H54 (cell line): ENCODE measurements at regions not wholly inside any gene's neighbourhood (a gene's known extent, or its start where the extent isn't known, plus 50 kb on each side); places are given as distances from the start of the nearest gene placed in this dataset.

Experiments
- DNase-seq: peaks from one replicate; pipeline ENCODE4 v3.0.0; 2011; ENCODE audit warnings: low spot score, mixed read lengths; ENCODE audit not compliant: insufficient read length
- FAIRE-seq: peaks from 3 replicates; lab custom pipeline; 2011; peaks lifted over from hg19 to GRCh38; lab: Jason Lieb, UNC
- POLR2A ChIP-seq: IDR thresholded peaks from 2 replicates; pipeline ENCODE4 v1.6.1; 2011; ENCODE audit warnings: low read depth, mild to moderate bottlenecking, low read length

DNA sequence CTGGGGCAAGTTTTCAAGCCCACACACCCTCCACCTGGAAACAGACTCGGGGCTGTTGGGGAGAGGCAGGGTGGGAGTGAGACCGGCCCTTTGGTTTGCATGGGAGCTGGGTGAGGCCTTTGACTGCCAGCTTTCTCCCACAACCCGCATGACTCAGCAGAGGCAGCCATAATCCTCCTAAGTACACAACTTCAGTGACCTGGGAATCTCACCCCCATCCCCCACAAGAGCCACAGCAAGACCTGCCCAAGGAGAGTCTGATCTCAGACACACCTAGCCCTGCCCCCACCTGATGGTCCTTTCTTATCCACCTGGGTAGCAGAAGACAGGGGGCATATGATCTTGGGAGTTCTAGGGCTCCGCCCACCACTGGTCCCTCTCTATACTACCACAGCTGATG, 1615.4 kb downstream of the EFNB2 start:
- DNase-seq (no peak), FAIRE-seq (no peak)
- no peak for TF ChIP-seq POLR2A

DNA sequence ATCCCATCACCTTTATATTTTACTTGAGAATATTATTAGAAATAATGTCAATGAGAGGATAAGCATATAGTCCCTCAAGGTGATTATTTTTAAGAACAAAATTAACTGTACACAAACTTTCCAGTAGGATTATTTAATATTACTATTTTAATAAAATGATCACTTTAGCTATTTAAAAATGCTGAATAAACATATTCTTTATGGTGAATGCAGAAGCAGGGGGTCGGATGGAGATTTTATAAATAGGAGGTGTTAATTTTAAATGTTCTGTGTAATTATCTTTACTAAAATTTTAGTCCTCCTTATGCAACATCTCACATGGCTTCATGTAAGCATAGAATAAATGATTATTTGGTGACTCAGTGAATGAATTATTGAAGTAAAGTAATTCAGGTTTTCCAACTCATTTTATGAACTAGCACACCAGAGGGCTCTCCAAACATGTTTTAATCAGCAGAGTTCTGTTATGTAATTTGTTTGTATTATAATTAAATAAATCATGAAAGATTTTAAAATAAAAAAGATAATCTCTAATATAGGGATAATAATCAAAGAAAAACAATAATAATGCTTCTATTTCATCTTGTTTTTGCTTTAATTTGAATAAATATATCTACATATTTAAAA, 1635.2 kb downstream of the EFNB2 start:
- no peak for DNase-seq
- no peak for TF ChIP-seq POLR2A
- FAIRE-seq, result no peak

DNA sequence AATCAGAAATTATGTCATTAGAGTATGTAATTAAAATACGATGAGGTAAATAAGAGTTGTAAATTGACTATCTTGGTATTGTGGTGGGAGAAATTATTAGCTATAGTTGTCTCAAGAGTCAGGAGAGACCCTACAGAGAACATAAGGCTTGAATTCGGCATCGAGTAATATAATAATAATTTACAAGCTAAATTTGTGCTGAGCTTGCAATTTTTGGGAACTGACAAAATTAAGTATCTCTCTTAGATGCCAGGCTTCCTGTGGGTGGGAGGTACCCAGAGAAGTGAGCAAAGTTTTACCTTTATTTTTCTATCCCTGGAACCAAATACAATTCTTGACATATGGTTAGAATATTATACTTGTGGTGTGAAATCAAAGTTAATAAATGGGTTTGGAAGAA, 1637.0 kb downstream of the EFNB2 start:
- no peak for FAIRE-seq
- no peak for DNase-seq
- no peak for TF ChIP-seq POLR2A

DNA sequence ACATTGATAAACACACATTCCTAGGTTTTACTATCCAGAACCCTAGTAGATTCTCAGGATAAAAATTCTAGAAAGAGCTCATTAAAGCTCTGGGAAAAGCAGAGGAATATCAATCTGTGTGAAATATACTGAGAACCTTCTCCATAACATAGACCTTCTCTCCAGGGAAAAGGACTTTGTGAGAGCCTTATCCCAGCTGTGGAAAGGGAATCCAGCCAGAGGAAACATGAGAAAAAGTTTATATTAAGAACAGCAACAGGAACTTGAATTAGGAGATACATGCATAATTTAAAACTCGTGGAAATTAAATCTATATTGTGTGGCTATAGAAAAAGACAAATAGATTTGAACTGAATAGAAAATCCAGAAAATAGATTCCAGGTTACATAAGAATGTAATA, 1639.9 kb downstream of the EFNB2 start:
- FAIRE-seq (no peak), DNase-seq (no peak)
- TF ChIP-seq POLR2A, result no peak

DNA sequence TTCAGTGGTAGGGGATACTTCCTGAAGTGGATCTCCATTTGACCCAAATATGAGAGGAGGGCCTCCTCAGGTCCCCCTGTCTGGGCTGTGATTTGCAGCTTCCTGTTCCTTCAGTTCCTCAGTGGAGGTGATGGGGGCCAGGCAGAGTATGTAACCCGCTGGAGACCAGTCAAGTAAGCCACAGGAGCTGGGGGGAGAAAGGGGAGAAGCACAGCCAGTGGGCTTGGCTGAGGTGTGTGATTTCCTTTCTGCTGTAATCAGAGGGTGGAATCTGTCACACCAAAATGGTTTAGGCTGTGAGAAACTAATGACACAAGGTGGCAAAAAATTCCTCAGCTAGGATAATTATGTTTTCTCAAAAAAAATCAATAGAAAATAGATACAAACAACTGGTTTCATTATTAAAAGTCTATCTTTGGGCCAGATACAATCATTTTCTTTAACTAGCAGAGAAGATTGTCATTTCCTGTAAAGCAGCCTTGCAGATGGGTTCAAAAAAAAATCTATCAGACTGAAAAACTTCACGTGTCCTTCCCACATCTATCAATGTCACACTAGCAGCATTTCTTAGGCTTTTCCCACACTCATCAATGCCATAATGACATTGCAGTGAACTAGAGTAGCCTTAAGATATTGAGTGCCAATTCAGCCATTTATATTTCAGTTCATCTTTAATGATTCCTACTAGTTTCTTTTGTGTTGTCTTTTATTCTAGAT, 1660.3 kb downstream of the EFNB2 start:
- FAIRE-seq, result no peak
- DNase-seq, result no peak
- no peak for TF ChIP-seq POLR2A

DNA sequence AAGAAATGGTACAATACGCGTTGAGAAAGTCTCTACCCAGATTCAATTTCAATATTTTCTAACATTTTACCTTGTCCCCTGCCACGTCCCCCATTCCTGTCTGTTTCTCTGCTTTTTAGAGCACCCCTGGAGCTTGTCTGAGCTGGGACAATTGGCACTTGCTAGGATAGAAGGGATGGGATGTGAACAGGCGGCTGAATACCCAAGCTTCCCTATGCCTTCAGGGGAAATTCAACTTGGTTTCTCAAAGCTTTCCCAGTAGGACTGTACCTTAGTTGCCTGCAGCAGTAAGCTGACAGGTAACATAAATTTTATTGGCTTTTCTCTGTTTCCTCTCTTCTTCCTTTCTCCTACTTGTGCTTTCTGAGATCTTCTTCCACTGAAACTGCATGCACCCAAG, 1663.3 kb downstream of the EFNB2 start:
- FAIRE-seq, result no peak
- no peak for DNase-seq
- no peak for TF ChIP-seq POLR2A

DNA sequence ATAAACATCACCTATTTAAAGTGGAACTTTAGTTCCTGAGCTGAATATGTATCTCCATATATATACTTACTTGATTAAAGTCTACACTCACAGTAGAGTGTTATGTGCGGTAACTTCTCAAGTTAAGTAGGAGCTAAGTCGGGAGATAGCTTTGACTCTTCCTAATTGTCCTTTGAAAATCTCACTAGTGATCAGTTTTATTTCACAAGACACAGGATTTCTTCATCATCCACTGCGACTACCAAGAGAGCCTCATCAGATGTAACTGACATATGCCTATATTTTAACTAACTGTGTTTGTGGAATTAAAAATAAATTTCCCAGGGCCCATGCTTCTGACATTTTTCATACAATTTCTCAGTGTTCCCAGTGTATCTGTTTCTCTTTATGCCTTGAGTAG, 1664.0 kb downstream of the EFNB2 start:
- TF ChIP-seq POLR2A, result no peak
- no peak for DNase-seq
- FAIRE-seq, result no peak

DNA sequence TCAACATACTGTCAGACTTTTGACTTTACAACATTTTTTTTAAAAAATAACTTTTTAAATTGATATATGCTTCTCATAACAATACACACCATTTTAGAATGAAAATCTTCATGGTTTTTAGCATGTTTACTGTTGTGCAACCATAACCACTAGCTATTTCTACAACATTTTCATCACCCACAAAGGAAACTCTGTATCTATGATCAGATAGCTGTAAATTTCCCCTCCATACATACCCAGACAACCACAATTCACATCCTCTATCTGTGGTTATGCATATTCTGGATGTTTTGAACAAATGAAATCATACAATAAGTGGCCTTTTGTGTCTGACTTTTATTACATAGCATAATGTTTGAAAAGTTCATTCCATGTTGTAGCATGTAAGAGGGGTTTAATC, 1666.0 kb downstream of the EFNB2 start:
- FAIRE-seq (peak; percentile 11), DNase-seq (no peak)
- no peak for TF ChIP-seq POLR2A

DNA sequence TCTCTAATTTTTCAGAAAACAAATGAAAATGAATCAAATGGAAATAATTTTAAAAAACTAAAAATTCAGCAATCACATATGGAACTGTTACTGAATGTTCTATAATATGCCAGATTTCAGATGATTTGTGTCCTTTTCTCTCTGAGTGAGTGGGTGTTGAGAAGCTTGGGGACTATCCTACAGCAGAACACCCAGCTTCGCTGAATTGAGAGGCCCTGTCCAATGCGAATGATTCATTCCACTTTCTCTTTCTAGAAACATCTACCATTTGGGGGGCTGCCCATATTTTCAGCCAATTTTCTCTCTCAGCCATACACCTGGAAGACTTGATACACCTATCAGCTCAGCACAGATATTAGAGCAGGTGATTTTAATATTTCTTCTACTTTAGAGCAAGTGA, 1666.7 kb downstream of the EFNB2 start:
- DNase-seq, result no peak
- TF ChIP-seq POLR2A, result no peak
- no peak for FAIRE-seq

DNA sequence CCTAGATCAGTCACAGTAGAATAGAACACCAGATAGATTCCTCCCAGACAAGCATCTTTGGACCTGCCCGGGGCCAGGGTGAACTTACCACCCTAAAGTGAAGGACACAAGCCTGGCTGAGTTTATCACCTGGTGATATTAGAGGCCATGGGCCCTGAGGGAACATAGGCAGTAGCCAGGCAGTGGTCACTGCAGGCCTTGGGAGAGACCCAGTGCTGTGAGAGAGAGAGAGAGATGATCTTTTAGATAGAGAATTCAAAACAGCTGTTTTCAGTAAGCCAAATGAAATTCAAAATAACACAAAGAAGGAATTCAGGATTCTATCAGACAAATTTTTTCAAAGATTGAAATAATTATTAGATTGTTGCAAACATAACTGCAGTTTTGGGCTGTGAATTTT, 1679.9 kb downstream of the EFNB2 start:
- FAIRE-seq, result no peak
- TF ChIP-seq POLR2A, result no peak

DNA sequence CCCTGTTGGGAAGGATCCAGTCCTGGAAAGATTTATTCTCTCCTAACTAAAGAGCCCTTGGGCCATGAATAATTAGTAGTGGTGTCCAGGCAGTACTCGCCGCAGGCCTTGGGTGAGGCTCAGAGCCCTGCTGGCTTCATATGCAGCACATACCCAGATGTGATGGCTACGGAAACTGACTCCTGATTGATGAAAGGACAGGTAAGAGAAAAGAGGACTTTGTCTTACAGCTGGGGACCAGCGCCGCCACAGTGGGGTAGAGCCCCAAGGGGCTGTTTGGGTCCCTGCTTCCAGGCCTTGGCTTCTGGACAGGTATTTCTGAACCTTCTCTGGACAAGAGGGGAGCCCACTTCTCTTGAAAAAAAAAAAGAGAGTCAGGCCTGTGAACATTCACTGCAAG, 1680.8 kb downstream of the EFNB2 start:
- no peak for TF ChIP-seq POLR2A
- FAIRE-seq (no peak), DNase-seq (no peak)

More for the DNA sequence above, 1679.9 kb downstream of the EFNB2 start:
- DNase-seq, result no peak

DNA sequence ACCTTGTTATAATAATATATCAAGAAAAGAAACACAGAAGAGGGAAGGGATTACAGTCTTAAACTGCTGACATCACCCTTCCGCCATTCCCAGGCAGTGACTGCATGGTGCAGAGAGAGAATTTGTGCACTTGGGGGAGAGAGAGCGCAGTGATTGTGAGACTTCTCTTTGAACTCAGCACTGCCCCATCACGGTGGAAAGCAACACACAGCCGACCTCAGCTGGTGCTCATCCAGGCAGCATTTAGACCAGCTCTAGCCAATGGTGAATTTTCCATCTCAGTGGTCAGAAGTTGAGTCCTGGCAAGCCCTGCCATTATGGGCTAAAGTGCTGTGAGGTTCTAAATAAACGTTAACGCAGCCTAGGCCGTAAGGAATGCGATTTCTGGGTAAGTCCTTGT, 1681.5 kb downstream of the EFNB2 start:
- FAIRE-seq (peak; percentile 57), DNase-seq (no peak)
- no peak for TF ChIP-seq POLR2A

DNA sequence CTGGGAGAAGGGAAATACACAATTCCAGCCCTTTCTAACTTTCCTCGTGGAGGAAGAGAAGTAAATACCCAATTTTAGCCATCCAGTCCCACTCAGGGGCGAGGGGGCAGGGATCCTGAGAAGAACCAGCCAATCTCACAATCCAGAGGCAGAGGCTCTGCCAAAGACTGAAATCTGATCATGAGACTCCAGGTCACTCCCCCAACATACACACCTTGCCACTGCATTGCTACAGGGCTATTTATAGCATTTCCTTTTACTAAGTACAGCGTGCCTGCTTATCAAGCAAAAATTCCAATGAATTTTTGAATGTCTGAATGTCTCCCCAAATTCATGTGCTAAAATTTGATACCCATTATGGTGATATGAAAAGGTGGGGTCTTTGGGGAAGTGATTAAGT, 1687.5 kb downstream of the EFNB2 start:
- DNase-seq, result no peak
- FAIRE-seq, result no peak
- TF ChIP-seq POLR2A, result no peak

DNA sequence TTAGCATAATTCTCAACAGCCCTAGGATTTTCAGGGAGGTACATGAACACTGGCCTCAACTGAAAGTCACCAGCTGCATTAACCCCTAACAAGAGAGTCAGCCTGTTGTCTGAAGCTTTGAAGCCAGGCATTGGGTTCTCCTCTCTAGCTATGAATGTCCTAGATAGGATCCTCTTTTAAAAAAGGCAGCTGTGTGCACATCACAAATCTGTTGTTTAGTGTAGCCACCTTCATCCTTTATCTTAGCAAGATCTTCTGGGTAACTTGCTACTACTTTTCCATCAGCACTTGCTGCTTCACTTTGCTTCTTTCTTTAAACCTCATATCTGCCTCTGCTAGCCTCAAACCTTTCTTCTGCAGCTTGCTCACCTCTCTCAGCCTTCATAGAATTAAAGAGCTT, 1692.1 kb downstream of the EFNB2 start:
- DNase-seq, result no peak
- TF ChIP-seq POLR2A, result no peak
- FAIRE-seq, result no peak

DNA sequence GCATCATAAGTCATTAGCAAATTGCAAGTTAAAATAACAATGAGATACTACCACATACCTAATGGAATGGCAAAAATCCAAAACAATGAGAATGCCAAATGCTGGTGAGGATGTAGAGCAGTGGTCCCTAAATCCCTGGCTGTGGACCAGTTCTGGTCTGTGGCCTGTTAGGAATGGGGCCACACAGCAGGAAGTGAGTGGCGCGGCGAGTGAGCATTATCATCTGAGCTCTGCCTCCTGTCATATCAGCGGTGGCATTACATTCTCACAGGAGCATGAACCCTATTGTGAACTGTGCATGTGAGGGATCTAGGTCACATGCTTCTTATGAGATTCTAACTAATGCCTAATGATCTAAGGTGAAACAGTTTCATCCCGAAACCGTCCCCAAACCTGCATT, 1694.4 kb downstream of the EFNB2 start:
- TF ChIP-seq POLR2A, result no peak
- no peak for DNase-seq
- no peak for FAIRE-seq
